Stimulated activated CD4-positive, alpha-beta T cell treated with anti-CD3 and anti-CD28 coated beads, Interleukin-15, amount 100 ng/mL, for 48 hours (primary cell): ENCODE measurements at regions not wholly inside any gene's neighbourhood (a gene's known extent, or its start where the extent isn't known, plus 50 kb on each side); places are given as distances from the start of the nearest gene placed in this dataset.
"Not testable (repeated sequence)": the region's sequence is repeated elsewhere in the genome, so short reads cannot be mapped to it uniquely, and the experiment has no call there.

ENCODE experiments used
- DNase-seq, 2 donors: peaks; one replicate each; pipeline ENCODE4 v3.0.0-alpha.2; 2020; ENCODE audit warnings: low read depth in 2 of 2

DNA sequence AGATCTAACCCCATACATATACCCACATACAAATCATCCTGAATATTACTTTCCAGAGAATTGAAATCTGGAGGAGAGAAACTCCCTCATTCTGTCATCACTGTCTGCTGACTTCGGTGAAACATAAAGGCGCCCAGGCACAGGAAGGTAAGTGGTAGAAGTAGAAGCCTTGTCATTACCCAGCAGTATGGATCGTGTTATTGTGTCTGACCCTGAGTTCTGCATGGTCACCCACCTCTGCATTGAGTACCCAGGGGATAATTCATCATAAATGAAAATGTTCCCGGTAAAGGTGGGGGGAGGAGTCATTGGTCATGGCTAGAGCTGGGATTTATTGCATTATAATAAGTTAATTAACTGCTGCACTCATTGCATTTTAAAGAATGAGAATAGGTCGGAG lies 342.6 kb upstream of the PKN2 start:
- no peak for DNase-seq

DNA sequence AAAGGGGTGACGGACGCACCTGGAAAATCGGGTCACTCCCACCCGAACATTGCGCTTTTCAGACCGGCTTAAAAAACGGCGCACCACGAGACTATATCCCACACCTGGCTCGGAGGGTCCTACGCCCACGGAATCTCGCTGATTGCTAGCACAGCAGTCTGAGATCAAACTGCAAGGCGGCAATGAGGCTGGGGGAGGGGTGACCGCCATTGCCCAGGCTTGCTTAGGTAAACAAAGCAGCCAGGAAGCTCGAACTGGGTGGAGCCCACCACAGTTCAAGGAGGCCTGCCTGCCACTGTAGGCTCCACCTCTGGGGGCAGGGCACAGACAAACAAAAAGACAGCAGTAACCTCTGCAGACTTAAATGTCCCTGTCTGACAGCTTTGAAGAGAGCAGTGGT lies 342.0 kb upstream of the PKN2 start:
- not testable (repeated sequence) for DNase-seq

DNA sequence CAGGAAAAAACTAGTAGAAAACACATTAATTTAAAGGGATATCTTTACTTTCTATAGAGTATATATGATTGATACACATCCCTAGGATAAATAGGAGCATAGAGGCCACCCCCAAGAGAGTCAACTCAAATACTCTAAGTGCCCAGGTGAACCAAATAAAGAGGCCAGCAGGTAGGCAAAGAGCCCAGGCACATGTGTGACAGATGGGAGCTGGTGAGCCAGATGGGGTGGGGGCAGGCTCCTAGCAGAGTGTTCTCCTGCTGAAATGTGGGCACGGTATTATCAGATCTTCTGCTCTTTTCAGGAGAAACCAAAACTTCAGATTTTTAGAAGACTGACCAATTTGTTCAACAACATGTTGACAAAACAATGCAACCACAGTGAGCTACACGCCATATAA lies 333.4 kb upstream of the PKN2 start:
- DNase-seq: no peak

DNA sequence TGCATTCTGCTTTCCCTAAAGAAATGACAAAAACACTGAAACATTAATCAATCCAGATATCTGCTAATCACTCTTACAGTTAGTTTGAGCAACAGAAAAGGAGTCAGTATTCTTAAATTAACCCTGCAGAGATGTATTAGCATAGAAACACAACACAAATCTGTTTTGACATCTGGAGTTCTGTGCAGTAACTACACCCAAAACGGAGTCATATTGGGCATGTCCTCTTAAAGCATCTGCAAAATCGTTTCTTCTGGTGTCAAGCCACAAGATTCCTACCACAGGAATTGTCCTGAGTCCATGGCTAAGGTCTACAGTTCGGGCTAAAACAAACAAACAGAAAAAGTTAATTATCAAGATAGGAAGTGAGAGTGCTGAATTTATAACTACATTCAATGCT lies 332.1 kb upstream of the PKN2 start:
- DNase-seq: no peak

DNA sequence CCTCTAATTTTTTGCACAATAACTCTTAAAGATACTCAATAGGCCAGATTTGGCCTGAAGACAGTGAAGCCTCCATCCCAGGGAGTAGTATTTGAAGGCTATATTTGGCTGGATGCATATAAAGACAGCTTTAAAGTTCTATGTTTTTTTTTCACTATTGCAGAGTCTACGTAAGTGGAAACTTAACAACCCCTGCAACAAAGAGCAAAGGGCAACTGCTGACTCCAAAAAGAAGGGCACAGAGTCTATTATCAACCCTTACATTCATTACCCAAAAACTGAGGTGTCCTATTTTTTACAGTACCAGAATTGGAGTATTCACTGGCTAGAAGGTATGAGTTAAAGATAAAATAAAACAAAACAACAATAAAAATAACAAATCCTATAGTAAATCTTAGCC lies 329.8 kb upstream of the PKN2 start:
- no peak for DNase-seq

DNA sequence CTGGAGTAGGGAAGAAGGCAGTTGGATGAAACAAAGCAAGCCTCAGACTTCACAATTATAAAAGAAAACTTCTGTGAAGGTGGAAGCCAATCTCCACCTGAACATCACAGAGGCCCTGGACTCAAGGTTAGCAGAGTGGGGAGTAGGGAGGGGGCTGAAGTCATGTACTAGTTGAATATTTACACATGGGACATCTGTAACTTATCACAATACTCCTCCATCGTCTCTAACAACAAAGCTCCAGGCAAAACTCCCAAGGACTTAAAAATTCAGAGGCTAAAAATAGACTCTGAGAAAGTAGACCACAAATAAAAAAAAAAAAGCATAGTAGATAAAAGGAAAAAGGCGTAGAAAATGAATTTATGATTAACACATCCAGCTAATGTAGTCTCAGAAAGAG lies 326.3 kb upstream of the PKN2 start:
- no peak for DNase-seq

DNA sequence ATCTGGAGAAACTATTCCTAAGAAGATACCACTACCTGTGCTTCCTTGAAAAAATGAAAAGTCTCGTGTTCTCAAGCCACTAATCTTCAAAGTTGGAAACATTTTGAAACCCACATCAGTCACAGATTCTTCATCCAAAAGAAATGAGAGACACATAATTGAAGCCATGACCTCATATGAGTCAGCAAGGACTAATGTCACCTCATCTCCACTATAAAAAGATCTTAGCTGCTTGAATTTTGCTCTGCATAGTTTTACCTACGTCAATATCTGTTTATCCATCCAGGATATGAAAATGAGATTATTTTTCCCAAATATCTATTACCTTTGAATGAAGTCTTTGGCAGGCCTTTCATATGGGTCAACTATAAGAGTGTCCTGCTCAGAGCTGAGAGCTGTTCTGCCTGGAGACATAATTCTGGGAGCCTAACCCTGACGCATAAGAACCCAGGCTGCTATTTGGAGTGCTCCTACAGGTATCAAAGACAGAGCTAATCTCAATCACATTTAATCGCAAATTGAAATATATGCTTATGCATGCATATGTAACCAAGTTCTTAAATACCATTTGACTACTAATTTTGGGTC lies 312.5 kb upstream of the PKN2 start:
- no peak for DNase-seq

DNA sequence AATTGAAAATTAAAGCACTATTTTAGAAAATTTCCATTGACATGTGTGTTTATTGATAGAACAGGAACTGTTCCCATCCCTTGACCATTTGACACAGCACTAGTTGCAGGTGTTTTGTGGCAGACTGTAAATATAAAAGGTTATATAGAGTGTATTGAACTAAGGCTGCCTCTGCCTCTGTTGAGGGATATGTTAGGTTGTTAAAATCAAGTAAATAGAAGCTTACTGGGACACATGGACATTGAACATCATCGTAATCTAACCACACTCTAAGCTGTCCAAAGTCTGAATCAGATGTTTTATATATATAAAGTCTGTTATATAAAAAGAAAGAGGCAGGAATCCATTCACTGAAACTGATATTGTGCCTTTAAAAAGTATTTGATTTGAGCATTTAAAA lies 308.1 kb upstream of the PKN2 start:
- no peak for DNase-seq

DNA sequence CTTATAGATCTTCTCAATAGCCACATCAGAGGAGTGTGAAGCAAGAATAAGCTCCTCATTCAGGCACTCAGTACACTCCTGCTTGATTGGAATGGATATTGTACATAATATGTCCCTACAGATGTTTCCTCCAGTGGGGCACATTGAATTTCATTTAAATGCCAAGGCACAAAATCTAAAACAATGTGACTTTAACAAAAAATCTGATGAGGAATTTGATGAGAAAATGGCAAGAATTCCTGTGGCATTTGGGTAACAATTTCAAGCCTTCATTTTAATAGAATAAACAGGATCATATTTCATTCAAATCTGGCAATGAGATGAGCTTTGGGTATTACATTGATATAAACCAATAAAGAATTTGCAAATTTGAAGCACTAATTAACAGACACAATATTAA lies 307.7 kb upstream of the PKN2 start:
- DNase-seq: no peak

DNA sequence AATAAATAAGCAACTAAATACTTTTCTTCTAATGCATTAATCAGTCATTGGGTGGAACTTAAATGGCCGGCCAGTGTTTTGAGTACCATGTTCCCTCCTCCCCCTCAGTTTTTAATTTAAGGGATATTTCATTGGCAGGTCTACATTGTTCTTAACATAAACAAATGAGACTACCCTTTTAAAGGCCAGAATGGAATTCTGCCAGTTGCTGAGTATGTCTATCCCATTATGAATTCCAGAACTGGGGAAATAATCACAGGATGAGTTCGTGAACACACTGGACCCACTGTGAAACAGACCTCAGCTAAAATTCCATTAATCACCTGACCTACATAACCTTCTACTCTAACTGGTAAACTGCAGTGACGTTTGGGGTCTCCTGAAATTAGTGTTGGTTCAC lies 305.5 kb upstream of the PKN2 start:
- no peak for DNase-seq

DNA sequence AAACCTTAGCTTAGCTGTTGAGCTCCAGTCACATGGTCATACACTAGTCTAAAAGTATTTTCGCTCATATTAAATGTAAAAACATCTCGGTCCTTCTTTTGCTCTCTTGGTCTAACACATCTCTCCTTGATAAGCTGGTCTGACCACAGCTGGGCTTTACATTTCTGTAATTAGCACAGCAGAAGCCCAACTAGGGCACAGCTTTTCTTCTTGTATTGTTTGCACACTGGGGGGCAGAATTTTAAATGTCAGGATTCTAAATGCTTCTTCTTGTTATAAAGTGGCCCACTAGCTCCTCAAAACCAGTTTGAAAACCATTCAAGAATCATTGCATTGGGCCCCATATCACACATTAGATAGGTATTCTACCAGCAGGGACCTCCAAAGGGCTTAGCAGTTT lies 289.1 kb upstream of the PKN2 start:
- DNase-seq: no peak

DNA sequence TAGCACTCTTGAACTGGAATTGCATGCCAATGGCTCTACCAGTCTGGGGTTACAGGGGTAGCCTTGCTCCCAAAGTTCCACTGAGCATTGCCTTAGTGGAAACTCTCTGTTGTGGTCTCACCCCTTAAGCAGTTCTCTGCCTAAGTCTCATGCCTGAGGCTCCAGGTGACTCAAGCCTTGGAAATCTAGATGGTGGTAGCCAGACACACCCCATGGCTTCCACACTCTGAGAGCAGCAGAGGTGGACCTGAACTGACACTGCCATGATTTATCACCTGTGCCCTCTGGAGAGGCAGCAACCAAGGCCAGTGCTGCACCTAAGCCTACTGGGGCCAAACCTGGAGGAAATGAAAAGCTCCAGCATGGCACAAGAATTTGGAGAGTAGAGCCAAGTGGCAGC lies 285.7 kb upstream of the PKN2 start:
- no peak for DNase-seq

DNA sequence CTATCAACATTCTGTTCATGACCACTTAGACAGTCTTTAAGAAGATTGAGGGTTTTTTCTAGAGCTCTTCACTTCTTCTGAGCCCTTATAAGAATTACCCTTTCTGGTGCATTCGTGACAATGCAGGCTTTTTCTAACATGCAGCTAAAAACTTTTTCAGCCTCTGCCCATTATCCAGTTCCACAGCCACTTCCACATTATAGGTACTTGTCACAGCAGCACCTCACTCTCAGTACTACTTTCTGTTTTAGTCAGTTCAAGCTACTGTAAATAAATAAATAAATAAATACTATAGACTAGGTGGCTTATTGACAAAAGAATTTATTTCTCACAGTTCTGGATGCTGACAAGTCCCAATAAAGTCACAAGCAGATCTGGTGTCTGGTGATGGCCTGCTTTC lies 284.4 kb upstream of the PKN2 start:
- no peak for DNase-seq

DNA sequence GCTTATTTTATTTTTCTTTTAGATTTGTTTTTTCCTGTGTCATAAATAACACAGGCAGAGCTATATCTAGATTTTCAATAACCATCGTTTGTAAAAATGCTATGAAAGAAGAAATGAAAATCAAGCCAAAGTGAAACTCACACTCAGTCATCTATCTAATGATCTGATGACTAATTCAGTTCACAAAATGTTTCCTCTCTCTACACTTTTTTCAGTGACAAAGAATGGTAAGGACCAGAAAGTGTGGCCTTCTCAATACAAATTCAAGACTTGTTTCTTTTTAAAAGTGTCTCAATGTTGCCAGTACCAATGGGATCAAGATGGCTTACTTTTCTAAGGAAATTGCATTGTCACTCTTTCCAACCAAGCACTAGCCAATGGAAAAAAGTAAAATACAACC lies 282.8 kb upstream of the PKN2 start:
- no peak for DNase-seq

DNA sequence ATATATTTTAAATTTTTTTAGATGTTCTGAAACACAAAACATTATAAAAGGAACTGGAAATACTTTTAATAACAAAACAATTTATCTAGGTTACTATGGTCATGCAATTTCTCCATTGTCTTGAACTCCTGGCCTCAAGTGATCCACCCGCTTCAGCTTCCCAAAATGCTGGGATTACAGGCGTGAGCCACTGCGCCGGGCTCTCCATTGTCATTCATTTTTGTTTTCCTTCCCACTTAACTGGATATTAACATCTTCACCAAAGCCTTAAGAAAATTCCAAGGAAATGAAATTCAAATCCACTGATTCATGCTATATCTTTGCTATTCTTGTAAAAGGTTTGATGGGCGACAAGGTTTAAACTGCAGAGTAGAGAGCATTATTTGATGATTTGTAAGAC lies 279.5 kb upstream of the PKN2 start:
- DNase-seq: no peak

DNA sequence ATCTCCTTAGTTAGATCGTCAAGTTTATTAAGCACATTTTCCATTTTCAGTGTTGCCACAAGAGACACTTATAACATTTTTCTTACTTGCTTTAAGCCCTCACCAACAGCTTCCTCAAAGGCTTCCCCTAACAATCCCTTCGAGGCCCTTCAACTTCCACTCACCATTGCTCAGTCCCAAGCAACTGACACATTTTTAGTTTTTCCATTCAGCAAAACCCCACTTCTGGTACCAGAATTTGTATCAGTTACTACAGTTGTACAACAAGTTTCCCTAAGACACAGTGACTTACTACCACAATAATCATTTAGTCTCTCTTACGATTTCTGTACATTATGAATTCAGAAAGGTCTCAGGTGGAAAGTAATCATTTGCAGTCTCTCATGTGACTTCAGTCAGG lies 276.8 kb upstream of the PKN2 start:
- DNase-seq: no peak

DNA sequence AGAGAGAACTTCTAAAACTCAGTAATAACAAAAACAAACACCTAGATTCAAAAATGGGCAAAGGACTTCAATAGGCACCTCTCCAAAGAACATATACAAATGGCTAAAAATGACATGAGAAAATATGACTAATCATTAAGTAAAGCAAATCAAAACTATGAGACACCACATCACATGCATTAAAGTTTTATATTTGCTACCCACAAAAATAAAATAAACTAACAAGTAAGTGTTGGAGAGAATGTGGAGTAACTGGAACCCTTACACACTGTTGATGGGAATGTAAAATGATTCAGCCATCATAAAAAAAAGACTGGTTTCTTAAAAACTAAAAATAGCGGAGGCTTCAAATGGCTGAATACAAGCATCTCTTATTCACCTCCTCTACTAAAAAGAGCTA lies 262.1 kb upstream of the PKN2 start:
- no peak for DNase-seq

DNA sequence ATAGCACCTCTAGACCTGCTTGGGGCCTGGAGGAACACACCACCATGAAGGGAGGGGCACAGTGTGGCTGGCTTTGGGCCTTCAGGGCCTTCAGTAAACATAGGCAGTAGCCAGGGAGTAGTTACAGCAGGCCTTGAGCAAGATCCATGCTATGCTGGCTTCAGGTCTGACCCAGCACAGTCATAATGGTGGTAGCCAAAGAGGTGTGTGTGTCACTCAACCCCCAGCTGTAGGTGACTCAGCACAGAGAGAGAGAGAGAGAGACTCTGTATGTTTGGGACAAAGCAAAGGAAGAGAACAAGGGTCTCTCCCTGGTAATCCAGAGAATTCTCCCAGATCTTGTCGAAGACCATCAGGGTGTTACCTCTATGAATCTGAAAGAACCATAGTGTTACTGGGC lies 250.5 kb upstream of the PKN2 start:
- no peak for DNase-seq

DNA sequence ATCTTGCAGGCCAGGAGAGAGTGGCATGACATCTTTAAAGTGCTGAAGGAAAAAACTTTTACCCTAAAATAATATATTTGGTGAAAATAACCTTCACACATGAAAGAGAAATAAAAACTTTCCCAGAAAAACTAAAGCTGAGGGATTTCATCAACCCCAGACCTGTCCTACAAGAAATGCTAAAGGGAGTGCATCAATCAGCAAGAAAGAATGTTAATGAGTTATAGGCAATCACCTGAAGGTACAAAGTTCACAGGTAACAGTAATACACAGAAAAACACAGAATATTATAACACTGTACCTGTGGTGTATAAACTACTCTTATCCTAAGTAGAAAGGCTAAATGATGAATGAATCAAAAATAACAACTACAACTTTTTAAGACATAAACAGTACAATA lies 249.2 kb upstream of the PKN2 start:
- no peak for DNase-seq

DNA sequence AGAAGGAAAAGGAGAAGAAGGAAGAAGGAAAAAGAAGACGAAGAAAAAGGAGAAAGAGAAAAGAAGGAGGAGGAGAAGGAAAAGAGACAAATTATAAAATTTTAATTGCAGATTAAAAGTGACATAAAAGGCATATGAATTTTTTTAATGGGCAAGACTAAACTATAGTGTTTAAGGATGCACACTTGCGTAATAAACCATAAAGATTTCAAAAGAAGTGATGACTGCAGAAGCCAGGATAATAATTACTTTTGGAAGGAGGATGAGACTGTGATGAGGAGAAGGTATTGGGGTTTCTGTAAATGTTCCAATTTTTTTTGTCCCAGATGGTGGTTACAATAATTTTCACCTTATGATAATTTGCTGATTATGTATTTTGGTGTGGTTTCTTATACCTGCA lies 243.1 kb upstream of the PKN2 start:
- no peak for DNase-seq

DNA sequence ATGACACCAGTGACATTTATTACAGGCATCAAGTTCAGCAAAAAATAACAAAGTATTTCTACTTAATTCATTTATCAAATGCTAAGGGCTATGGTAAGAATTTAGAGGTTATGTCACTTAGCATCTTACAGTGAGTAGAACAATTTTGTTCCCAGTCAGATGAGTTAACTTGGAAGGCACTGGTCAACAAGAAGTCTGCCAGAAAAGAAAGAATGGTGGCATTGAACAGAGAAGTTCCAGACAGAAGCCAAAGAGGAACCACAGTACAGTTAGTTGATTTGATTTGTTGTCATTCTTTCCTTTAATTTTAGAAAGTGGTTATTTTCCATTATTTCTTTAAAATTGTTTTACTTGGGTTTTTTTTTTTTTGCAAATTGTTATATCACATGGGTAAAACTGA lies 232.2 kb upstream of the PKN2 start:
- DNase-seq: no peak

DNA sequence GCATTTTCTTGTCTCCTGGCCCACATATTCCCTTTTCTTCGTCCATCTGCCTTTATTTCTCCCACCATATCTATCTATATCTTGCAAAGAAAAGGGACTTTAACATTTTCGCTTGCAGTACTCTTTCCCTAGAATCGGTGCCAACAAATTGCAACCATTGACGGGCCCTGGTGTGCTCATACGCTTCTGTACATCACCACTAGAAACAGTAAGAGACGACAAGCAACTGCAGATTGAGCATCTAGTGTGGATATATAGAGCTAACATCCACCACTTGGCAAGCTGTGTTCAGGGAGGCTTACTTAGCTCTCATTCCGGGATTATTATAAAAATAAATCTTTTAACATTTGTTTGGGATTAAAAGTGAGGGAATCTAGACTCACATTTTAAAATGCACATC lies 230.8 kb upstream of the PKN2 start:
- DNase-seq: no peak

DNA sequence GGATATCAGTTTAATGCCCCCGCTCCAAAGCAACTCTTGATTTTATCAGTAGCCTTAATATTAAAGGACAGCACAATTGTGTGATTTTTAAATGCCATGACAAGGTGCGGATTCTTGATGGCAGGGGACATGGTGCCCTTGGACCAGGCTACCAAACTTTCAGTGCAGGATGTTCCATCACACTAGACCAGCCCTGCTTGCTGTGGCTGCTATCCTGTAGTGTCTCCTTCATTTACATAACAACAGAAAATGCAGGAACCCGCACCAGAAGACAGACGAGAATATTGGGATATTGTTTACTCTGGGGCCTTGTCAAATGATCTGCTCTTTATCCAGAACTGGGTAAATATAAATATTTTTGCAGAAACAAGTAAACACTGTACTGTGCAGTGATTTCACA lies 229.3 kb upstream of the PKN2 start:
- no peak for DNase-seq

DNA sequence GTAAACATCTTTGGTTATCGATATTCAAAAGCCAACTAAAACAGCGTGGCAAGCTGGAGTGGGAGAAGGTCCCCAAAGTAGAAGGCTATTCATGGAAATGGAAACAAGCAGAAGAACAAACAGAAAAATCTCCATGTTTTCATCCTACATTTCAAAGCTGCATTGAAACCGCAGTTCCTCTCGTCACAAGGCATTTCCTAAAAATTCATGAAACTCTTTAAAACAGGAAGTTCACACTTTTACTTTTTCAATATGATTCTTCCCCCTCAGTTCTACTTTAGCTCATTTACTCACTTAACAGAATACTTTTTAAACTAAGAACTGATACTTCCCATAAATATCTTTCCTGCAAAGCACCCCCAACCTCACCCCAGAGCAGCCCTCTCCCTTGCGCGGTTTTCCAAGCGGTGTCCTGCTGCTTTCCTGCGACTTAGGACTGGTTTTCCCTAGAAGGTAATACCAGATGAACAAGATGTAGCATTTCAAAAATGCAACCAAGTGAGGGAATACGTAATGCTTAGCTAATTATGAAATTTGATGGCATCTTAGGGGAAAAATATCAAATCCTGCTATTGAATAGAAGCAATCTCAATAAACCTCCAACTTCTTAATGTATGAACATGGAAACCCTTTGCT lies 228.3 kb upstream of the PKN2 start:
- DNase-seq: no peak
